ENCODE measurements at regions not wholly inside any gene's neighbourhood (a gene's known extent, or its start where the extent isn't known, plus 50 kb on each side); places are given as distances from the start of the nearest gene placed in this dataset.

- no peak for TF ChIP-seq ZBTB40 (IDR thresholded peaks at IDR 0.05; ENCODE audit: borderline replicate concordance)
- TF ChIP-seq FOS (IDR thresholded peaks at IDR 0.05; ENCODE audit: borderline replicate concordance, extremely low read depth, insufficient read length) = no peak
- TF ChIP-seq NBN (IDR thresholded peaks at IDR 0.05) = no peak
- TF ChIP-seq BCL3 (IDR thresholded peaks at IDR 0.05; ENCODE audit: borderline replicate concordance, insufficient read depth, low read depth, low read length, poor library complexity, severe bottlenecking) = no peak
- no peak for TF ChIP-seq DPF2 (IDR thresholded peaks at IDR 0.05)
- no peak for TF ChIP-seq NR2C1 (IDR thresholded peaks at IDR 0.05)
- TF ChIP-seq EED (IDR thresholded peaks at IDR 0.05; ENCODE audit: low read depth) = no peak
- TF ChIP-seq MYC (IDR thresholded peaks at IDR 0.05; ENCODE audit: insufficient read depth, insufficient read length, insufficient replicate concordance, low read length, severe bottlenecking) = no peak
These were observed 81.3 kb upstream of the ARHGAP20 start (continued) for GRCh38 chr11:110793556-110793955.

DNA sequence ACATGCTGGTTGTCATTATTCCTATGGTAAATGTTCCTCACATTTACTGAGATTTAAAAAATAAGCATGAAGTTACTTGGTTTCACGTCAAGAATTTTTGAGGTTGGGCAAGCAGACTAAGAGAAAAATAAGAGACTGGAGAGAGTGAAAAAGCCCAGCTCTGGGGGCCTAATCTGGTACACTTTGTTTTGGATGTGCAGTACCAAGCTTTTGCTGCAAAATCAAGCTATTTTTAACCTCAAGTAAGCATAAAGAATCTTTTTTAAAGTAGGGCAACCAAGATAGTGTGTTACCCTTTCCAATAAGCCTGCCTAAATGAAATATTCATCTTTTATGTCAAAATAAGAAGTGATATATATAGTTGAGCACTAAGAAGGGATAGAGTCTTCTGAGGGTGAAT, 79.4 kb upstream of the ARHGAP20 start:
- Histone ChIP-seq H4K20me1 (ENCODE audit: control insufficient read depth, insufficient read depth) (no peaks in the 10 kb centered on the region), H3K27me3 (replicated peaks in 1 of 2; ENCODE audit: control insufficient read depth in 2 of 2, insufficient read depth in 2 of 2, low read length in 1 of 2) (no peaks in the 10 kb centered on the region), H3K9me3 (replicated peaks; ENCODE audit: control insufficient read depth, insufficient read depth, low read length) (no peaks in the 10 kb centered on the region; the same call in 2 of the 3 replicates), H3K4me2 (ENCODE audit: control insufficient read depth, insufficient read depth) (no peak overlapping the region), H3K36me3 (ENCODE audit: control insufficient read depth in 2 of 2, insufficient read depth in 2 of 2, low read length in 1 of 2) (no peaks in the 10 kb centered on the region), H3K79me2 (ENCODE audit: control insufficient read depth, insufficient read depth, low read length) (no peaks in the 10 kb centered on the region), H3K4me1 (ENCODE audit: control insufficient read depth, insufficient read depth, low read length) (no peaks in the 10 kb centered on the region), H2AFZ (ENCODE audit: control insufficient read depth, low read depth, low read length) (no peak overlapping the region), H3K9ac (ENCODE audit: control insufficient read depth, insufficient read depth, low read length) (no peak overlapping the region), H3K4me3 (no peak overlapping the region), H3K27ac (ENCODE audit: control insufficient read depth, insufficient read depth) (no peak overlapping the region)
- intact Hi-C loops (cut with micrococcal nuclease; ENCODE audit: unreplicated experiment) (no loop called here), in situ Hi-C loops (cut with MboI) (no loop called here)
- ATAC-seq = no peak
- FAIRE-seq = no peak
- no peak for DNase-seq (ENCODE audit: low read depth, low spot score)
- 0% methylated on average over 1 of the region's 1 CpG for WGBS (ENCODE audit: insufficient coverage, insufficient replicate concordance, low lambda C conversion rate, missing lambda C conversion rate)
- CTCF ChIA-PET = no interaction called here
- POLR2A ChIA-PET = no interaction called here
- RAD21 ChIA-PET (ENCODE audit: unreplicated experiment) = no interaction called here
- SMC1A ChIA-PET (ENCODE audit: uncharacterized antibody, unreplicated experiment) = no interaction called here
- no TSS peak for BruUV-seq (replicated peaks)
- TF ChIP-seq CHD1 (IDR thresholded peaks at IDR 0.05; ENCODE audit: low read depth, low read length) (no peak), BRCA1 (IDR thresholded peaks at IDR 0.05; ENCODE audit: low read depth, low read length) (no peak), ZNF24 (IDR thresholded peaks at IDR 0.05) (no peak), SPI1 (IDR thresholded peaks at IDR 0.05; ENCODE audit: borderline replicate concordance, insufficient read depth, low read depth, low read length) (no peak), BCLAF1 (IDR thresholded peaks at IDR 0.05) (no peak), IRF3 (IDR thresholded peaks at IDR 0.05) (no peak), MAX (IDR thresholded peaks at IDR 0.05; ENCODE audit: low read depth, low read length) (no peak)

All from GM12878 (cell line).